ENCODE measurements at regions not wholly inside any gene's neighbourhood (a gene's known extent, or its start where the extent isn't known, plus 50 kb on each side); places are given as distances from the start of the nearest gene placed in this dataset.
A peak's percentile ranks its signal among the peaks of the same experiment; 100 is the strongest.

DNA sequence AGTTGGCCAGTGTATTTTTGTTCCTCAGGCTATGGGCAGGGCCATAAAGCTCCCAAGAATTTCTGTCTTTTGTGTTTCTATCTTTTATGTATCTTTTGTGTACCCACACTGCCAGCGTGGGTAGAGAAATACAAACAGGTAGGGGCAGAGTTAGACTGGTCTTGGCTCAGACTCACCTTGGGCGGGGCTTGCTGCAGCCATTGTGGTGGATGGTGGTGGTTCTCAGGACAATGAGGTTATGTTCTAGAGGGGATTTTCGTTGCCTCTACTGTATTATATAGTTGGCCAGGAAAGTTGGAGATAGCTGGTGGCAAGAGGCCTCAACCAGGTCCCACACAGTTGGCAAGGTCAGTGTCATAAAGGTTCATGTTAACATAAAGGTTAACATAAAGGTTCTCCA lies 977.5 kb upstream of the LRFN5 start:
- H3K36me3 ChIP-seq (ENCODE audit: control insufficient read depth, insufficient read depth, low read length), result no peaks in the 10 kb centered on the region
- H3K27ac ChIP-seq (ENCODE audit: low read depth, low read length, severe bottlenecking), result no peak overlapping the region
- H3K9me3 ChIP-seq (ENCODE audit: control insufficient read depth, low read length), result no peaks in the 10 kb centered on the region
- 88 to 92% methylated on average over 2 to 3 of the region's 3 CpGs for WGBS, 2 experiments (ENCODE audit: insufficient coverage in 2 of 2)
- H3K4me3 ChIP-seq (ENCODE audit: extremely low read depth, insufficient read depth, low read length, poor library complexity, severe bottlenecking), result peak overlapping the region; percentile 35
- no peaks in the 10 kb centered on the region for H3K4me1 ChIP-seq (ENCODE audit: control insufficient read depth, insufficient read depth, low read length, poor library complexity, severe bottlenecking)

DNA sequence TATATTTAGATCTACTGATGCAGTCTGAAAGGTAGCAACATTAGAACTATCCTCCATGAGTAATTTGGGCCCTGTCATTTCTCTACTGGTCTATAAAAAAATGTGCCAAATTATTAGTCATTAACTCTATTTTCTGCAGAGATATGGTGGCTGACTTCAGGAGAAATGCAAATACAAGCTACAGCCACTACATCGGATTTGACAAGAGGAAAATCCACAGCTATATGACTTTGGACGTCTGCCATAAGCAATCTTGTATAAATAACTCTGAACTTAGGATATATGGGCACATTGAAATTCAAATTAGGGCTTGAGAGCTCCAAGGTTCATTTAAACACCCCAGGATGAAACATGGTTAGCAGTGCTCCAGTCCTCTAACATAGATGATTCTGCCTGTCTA lies 983.0 kb upstream of the LRFN5 start:
- 81% methylated on average over 2 of the region's 2 CpGs; no CpG with 5 or more reads in 1 of the 2 experiments for WGBS, 2 experiments (ENCODE audit: insufficient coverage in 2 of 2)
- H3K4me3 ChIP-seq (ENCODE audit: extremely low read depth, insufficient read depth, low read length, poor library complexity, severe bottlenecking), result no peak overlapping the region
- no peaks in the 10 kb centered on the region for H3K4me1 ChIP-seq (ENCODE audit: control insufficient read depth, insufficient read depth, low read length, poor library complexity, severe bottlenecking)
- no peaks in the 10 kb centered on the region for H3K36me3 ChIP-seq (ENCODE audit: control insufficient read depth, insufficient read depth, low read length)
- no peaks in the 10 kb centered on the region for H3K9me3 ChIP-seq (ENCODE audit: control insufficient read depth, low read length)
- no peak overlapping the region for H3K27ac ChIP-seq (ENCODE audit: low read depth, low read length, severe bottlenecking)

DNA sequence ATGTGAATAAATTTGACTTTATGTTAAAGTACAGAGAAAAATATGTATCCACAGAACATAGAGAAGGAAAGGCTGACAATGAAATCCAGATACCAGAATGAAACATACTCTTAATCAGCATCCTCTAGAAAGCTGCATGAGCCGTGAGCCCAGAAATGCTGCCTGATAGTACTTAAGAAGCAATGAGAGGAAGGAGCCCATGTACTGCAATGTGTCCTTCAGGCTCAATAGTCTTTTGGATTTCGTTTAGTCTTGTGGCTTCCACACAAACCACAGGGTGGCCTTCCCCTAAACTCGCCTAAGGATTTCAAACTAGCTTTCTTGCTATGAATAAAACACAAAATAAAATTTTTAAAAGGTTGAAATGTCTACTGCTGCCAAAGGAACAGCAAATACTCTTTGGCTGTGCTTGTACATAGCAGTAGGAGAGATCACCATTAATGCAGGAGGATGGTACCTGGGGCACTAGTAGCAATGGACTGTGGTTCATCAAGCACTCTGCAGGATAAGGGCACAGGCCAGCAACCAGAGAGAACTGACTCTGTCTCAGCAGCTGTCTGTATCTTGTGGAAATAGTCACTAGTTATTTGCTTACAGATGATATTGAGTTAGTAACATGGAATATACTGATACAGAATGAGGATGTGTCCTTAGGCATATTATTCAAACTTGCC lies 988.3 kb upstream of the LRFN5 start:
- H3K36me3 ChIP-seq (ENCODE audit: control insufficient read depth, insufficient read depth, low read length), result no peaks in the 10 kb centered on the region
- WGBS, 2 experiments (ENCODE audit: insufficient coverage in 2 of 2), result 50 to 80% methylated on average over 1 of the region's 3 CpGs
- H3K27ac ChIP-seq (ENCODE audit: low read depth, low read length, severe bottlenecking), result no peak overlapping the region
- no peak overlapping the region for H3K4me3 ChIP-seq (ENCODE audit: extremely low read depth, insufficient read depth, low read length, poor library complexity, severe bottlenecking)
- H3K4me1 ChIP-seq (ENCODE audit: control insufficient read depth, insufficient read depth, low read length, poor library complexity, severe bottlenecking), result no peaks in the 10 kb centered on the region
- H3K9me3 ChIP-seq (ENCODE audit: control insufficient read depth, low read length), result no peaks in the 10 kb centered on the region

DNA sequence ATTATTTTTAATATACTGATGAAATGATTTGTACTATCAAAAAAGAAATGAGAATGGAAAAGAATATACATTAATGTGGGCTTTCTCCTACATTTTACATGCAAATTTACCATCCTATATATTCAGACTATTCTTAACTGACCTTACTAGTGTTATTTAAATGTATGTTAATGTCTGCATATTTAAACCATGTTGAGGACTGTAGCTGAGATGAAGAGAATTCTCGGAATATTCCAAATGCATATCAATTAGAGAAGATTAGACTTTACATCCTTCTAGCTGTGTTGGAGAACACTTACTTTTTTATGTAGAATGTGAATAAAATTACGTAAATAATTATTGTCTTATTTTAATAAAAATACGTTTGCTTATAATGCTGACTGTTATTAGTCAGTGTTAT lies 990.1 kb upstream of the LRFN5 start:
- H3K4me1 ChIP-seq (ENCODE audit: control insufficient read depth, insufficient read depth, low read length, poor library complexity, severe bottlenecking), result no peaks in the 10 kb centered on the region
- H3K36me3 ChIP-seq (ENCODE audit: control insufficient read depth, insufficient read depth, low read length), result no peaks in the 10 kb centered on the region
- H3K27ac ChIP-seq (ENCODE audit: low read depth, low read length, severe bottlenecking), result no peak overlapping the region
- no peaks in the 10 kb centered on the region for H3K9me3 ChIP-seq (ENCODE audit: control insufficient read depth, low read length)
- no CpG with 5 or more reads among the region's 3 CpGs for WGBS, 2 experiments (ENCODE audit: insufficient coverage in 2 of 2)
- H3K4me3 ChIP-seq (ENCODE audit: extremely low read depth, insufficient read depth, low read length, poor library complexity, severe bottlenecking), result no peak overlapping the region

DNA sequence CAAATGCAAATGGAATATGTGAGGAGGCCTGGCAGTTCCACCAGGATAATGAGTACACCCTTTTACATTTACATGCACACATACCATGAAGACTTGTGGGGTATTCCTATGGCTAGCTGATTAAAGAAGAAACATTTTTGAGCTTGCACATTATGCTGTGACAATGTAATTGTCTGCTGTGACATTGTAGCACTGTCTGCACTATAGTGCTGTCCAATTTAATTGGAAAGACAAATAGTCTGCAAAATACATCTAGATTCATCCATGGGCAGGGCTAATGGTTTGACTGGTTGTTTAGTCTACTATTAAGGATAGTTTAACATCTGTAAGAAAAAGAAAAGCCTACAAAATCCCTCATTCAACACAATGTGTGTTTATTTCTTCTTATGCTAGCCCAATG lies 1005.6 kb upstream of the LRFN5 start:
- Histone ChIP-seq H3K9me3 (ENCODE audit: control insufficient read depth, low read length) (no peaks in the 10 kb centered on the region), H3K4me3 (ENCODE audit: extremely low read depth, insufficient read depth, low read length, poor library complexity, severe bottlenecking) (no peak overlapping the region), H3K4me1 (ENCODE audit: control insufficient read depth, insufficient read depth, low read length, poor library complexity, severe bottlenecking) (no peaks in the 10 kb centered on the region), H3K36me3 (ENCODE audit: control insufficient read depth, insufficient read depth, low read length) (no peaks in the 10 kb centered on the region), H3K27ac (ENCODE audit: low read depth, low read length, severe bottlenecking) (no peak overlapping the region)

DNA sequence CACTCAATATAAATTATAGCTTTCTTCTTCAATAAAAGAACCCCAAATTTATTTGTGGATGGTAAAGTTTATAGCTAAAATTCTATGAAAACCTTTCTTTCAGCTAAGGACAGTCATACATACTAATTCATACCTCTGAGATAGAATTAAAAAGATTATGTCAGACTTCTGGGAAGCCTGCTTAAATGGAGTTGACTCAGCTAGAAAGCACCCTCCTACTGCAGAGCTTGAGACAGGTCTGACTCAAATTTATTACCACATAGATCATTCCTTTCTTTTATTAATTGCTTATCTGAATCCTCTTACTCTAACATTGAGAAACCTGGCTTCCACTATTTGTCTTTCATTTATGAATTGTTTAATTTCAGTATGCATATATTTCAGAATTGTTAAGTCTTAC lies 1007.0 kb upstream of the LRFN5 start:
- H3K36me3 ChIP-seq (ENCODE audit: control insufficient read depth, insufficient read depth, low read length), result no peaks in the 10 kb centered on the region
- no peak overlapping the region for H3K27ac ChIP-seq (ENCODE audit: low read depth, low read length, severe bottlenecking)
- H3K9me3 ChIP-seq (ENCODE audit: control insufficient read depth, low read length), result no peaks in the 10 kb centered on the region
- no peak overlapping the region for H3K4me3 ChIP-seq (ENCODE audit: extremely low read depth, insufficient read depth, low read length, poor library complexity, severe bottlenecking)
- no peaks in the 10 kb centered on the region for H3K4me1 ChIP-seq (ENCODE audit: control insufficient read depth, insufficient read depth, low read length, poor library complexity, severe bottlenecking)

DNA sequence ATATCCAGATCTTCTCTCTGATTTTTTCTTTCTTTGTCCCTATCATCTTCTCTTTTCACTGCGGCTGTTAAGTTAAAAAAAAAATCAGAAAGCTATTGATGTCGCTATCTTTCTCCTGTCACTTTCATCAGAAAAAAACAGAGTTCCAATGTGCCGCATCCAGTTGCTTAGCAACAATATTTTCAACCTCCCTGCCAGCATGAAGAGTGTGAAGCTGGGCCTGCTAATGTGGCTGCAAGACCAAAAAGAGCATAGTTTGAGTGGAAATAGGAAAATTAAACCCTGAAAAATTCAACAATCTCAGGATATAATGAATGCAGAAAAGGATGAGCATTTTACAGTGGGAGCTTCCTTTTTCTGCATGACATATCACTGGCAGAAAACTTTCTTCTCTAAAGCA lies 1025.4 kb upstream of the LRFN5 start:
- no peaks in the 10 kb centered on the region for H3K9me3 ChIP-seq (ENCODE audit: control insufficient read depth, low read length)
- 80 to 85% methylated on average over 1 to 2 of the region's 3 CpGs for WGBS, 2 experiments (ENCODE audit: insufficient coverage in 2 of 2)
- H3K4me3 ChIP-seq (ENCODE audit: extremely low read depth, insufficient read depth, low read length, poor library complexity, severe bottlenecking), result no peak overlapping the region
- H3K4me1 ChIP-seq (ENCODE audit: control insufficient read depth, insufficient read depth, low read length, poor library complexity, severe bottlenecking), result no peaks in the 10 kb centered on the region
- H3K36me3 ChIP-seq (ENCODE audit: control insufficient read depth, insufficient read depth, low read length), result no peaks in the 10 kb centered on the region
- no peak overlapping the region for H3K27ac ChIP-seq (ENCODE audit: low read depth, low read length, severe bottlenecking)

DNA sequence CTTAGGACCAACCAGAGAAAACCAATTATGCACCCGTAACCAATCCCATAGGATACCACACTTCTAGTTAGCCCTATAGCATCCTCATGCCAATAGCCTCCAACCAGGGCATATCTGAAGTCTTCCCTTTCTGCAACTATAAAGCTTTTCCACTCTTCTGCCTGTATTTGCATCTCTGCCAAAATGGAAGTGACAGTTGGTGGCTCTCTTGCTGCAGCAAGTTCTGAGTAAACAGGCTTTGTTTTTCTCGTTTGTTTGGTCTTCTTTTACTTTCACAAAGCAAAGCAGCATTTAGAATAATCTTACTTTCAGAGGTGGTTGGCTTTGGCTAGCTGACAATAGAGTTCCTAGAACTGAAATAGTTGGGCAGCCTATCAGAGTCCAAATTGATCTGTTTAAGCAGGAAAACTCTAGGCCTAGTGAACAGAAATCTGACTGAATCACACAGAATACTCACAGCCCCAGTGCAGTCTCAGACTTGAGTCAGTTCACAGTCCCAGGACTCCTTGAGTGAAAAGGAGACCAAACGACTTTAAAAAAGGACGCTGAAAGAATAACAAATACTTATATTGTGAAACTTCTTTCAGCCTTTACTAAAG lies 1029.7 kb upstream of the LRFN5 start:
- H3K4me3 ChIP-seq (ENCODE audit: extremely low read depth, insufficient read depth, low read length, poor library complexity, severe bottlenecking), result no peak overlapping the region
- WGBS, 2 experiments (ENCODE audit: insufficient coverage in 2 of 2), result 91 to 100% methylated on average over 1 of the region's 4 CpGs
- H3K9me3 ChIP-seq (ENCODE audit: control insufficient read depth, low read length), result no peaks in the 10 kb centered on the region
- H3K36me3 ChIP-seq (ENCODE audit: control insufficient read depth, insufficient read depth, low read length), result no peaks in the 10 kb centered on the region
- H3K4me1 ChIP-seq (ENCODE audit: control insufficient read depth, insufficient read depth, low read length, poor library complexity, severe bottlenecking), result no peaks in the 10 kb centered on the region
- peak overlapping the region; percentile 39 for H3K27ac ChIP-seq (ENCODE audit: low read depth, low read length, severe bottlenecking)

DNA sequence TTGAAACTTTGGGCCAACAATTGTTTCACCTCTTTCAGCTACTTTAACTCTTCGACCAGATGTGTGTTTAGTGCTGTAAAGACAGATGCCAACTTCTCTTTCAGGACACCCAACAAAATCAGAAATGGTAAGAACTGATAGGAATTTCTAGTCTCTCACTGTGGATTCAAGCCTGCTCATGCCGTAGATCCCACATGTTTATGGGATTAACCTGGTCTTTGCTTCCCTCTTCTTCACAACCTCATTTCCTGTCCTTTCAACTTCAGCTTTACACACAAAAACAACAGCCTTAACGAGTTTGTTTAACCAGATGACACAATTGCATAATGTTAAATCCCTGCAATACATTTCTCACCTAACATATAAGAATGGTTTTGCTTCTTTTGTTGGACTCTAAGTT lies 1031.9 kb upstream of the LRFN5 start:
- Histone ChIP-seq H3K4me3 (ENCODE audit: extremely low read depth, insufficient read depth, low read length, poor library complexity, severe bottlenecking) (no peak overlapping the region), H3K9me3 (ENCODE audit: control insufficient read depth, low read length) (no peaks in the 10 kb centered on the region), H3K4me1 (ENCODE audit: control insufficient read depth, insufficient read depth, low read length, poor library complexity, severe bottlenecking) (no peaks in the 10 kb centered on the region), H3K27ac (ENCODE audit: low read depth, low read length, severe bottlenecking) (no peak overlapping the region), H3K36me3 (ENCODE audit: control insufficient read depth, insufficient read depth, low read length) (no peaks in the 10 kb centered on the region)
- whole genome bisulfite sequencing, 2 experiments (ENCODE audit: insufficient coverage in 2 of 2), result 67 to 100% methylated on average over 1 of the region's 3 CpGs

DNA sequence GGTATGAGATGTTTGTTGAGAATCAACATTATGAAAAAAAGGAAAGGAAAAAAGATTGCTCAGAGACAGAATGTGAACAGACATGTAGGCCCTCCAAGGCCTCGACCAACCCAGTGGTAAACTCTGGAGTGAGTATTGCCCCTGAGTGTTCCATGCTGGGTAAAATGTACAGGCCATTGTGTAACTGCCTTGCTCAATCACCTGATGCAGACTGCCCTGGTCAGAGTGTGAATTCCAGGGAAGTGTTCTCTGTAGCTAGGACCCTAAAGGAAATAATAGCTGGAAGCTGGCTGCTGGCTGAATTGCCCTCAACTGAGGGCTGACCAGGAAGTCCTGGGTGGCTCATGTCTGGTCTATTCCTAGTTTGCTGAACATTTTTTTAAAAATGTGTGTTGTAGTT lies 1081.4 kb upstream of the LRFN5 start:
- Histone ChIP-seq H3K4me3 (ENCODE audit: extremely low read depth, insufficient read depth, low read length, poor library complexity, severe bottlenecking) (no peak overlapping the region), H3K9me3 (ENCODE audit: control insufficient read depth, low read length) (no peaks in the 10 kb centered on the region), H3K36me3 (ENCODE audit: control insufficient read depth, insufficient read depth, low read length) (no peaks in the 10 kb centered on the region), H3K4me1 (ENCODE audit: control insufficient read depth, insufficient read depth, low read length, poor library complexity, severe bottlenecking) (no peaks in the 10 kb centered on the region), H3K27ac (ENCODE audit: low read depth, low read length, severe bottlenecking) (no peak overlapping the region)
- WGBS, 2 experiments (ENCODE audit: insufficient coverage in 2 of 2), result 78 to 85% methylated on average over 1 of the region's 1 CpG

DNA sequence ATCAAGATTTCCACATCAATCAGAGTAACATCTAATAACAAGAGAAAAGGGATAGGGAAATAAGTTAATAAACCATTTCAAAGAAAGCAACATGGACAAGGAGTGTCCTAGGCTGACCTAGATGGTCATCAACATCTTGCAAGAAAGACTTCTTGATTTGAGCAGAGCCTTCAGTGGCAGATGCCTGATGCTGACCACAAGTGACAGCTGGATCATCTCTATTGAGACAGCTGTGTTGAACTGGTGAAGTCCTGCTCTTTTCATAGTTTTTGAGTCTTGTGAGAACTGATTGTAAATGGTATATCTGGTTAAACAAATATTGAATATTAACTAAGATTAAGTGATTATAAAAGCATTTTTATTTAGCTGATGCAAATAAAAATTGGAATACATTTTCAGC lies 1083.6 kb upstream of the LRFN5 start:
- H3K27ac ChIP-seq (ENCODE audit: low read depth, low read length, severe bottlenecking), result no peak overlapping the region
- no peaks in the 10 kb centered on the region for H3K4me1 ChIP-seq (ENCODE audit: control insufficient read depth, insufficient read depth, low read length, poor library complexity, severe bottlenecking)
- no peaks in the 10 kb centered on the region for H3K36me3 ChIP-seq (ENCODE audit: control insufficient read depth, insufficient read depth, low read length)
- no peaks in the 10 kb centered on the region for H3K9me3 ChIP-seq (ENCODE audit: control insufficient read depth, low read length)
- H3K4me3 ChIP-seq (ENCODE audit: extremely low read depth, insufficient read depth, low read length, poor library complexity, severe bottlenecking), result no peak overlapping the region

All from mesodermal cell (in vitro differentiated cells).